Kidney (tissue), 13 donors: ENCODE measurements at regions not wholly inside any gene's neighbourhood (a gene's known extent, or its start where the extent isn't known, plus 50 kb on each side); places are given as distances from the start of the nearest gene placed in this dataset.
"Not testable (repeated sequence)": the region's sequence is repeated elsewhere in the genome, so short reads cannot be mapped to it uniquely, and the experiment has no call there.

ENCODE experiments used
- DNase-seq, 5 donors: peaks; one replicate each; pipeline ENCODE4 v3.0.0-alpha.2; 2013 to 2020
- FAIRE-seq: peaks from 2 replicates; lab custom pipeline; 2012; peaks lifted over from hg19 to GRCh38; lab: Jason Lieb, UNC
- H3K27ac ChIP-seq, 2 donors: one replicate each; pipeline ENCODE4 v1.7.0; 2013; ENCODE audit warnings: low read depth in 2 of 2, low read length in 2 of 2, inconsistent platforms in 1 of 2
- H3K27me3 ChIP-seq: one replicate; pipeline ENCODE4 v1.7.1; 2013; ENCODE audit warnings: low read length, inconsistent platforms; ENCODE audit not compliant: control insufficient read depth, insufficient read depth
- H3K36me3 ChIP-seq, 3 donors: one replicate each; pipeline versions ENCODE4 v1.7.0 to v1.7.1; 2013; ENCODE audit warnings: low read length in 3 of 3, control low read depth in 1 of 3, inconsistent platforms in 1 of 3; ENCODE audit not compliant: insufficient read depth in 3 of 3, control insufficient read depth in 2 of 3
- H3K4me1 ChIP-seq, 3 donors: one replicate each; pipeline versions ENCODE4 v1.7.0 to v1.7.1; 2013; ENCODE audit warnings: low read length in 3 of 3, inconsistent platforms in 1 of 3, low read depth in 1 of 3; ENCODE audit not compliant: control insufficient read depth in 2 of 3, insufficient read depth in 2 of 3
- H3K4me3 ChIP-seq, 3 donors: one replicate each; pipeline versions ENCODE4 v1.7.0 to v1.8.1; 2013; ENCODE audit warnings: low read length in 3 of 3, control low read depth in 1 of 3, inconsistent platforms in 1 of 3
- H3K9ac ChIP-seq, 3 donors: one replicate each; pipeline versions ENCODE4 v1.7.0 to v1.7.1; 2013; ENCODE audit warnings: low read length in 3 of 3, control low read depth in 1 of 3, inconsistent platforms in 1 of 3
- H3K9me3 ChIP-seq, 3 donors: one replicate each; pipeline versions ENCODE4 v1.7.0 to v1.7.1; 2013; ENCODE audit warnings: low read length in 3 of 3, control low read depth in 1 of 3, inconsistent platforms in 1 of 3; ENCODE audit not compliant: control insufficient read depth in 2 of 3, insufficient read depth in 1 of 3
- CTCF ChIP-seq: IDR thresholded peaks from 3 replicates; pipeline ENCODE4 v1.5.1; 2012; ENCODE audit warnings: mild to moderate bottlenecking, moderate library complexity, borderline replicate concordance; ENCODE audit not compliant: insufficient read depth; ENCODE audit errors: extremely low read depth
- intact Hi-C: fragments of 100-400 bp; cut with DNase I; formaldehyde crosslinking; loops from one replicate; pipeline ENCODE4 v1.11.1; 2022
- donor health status: control.
- donor health status: control.
- donor health status: control.
- donor health status: control.
- donor health status: control.
- donor health status: DM: yes; HTN: yes; CAD: no.
- donor health status: Normal renal cell carcinoma (clear cell type).

- intact Hi-C loops = no loop called here
- no peak overlapping the region for H3K9ac ChIP-seq
- no peaks in the 10 kb centered on the region for H3K36me3 ChIP-seq
- FAIRE-seq = no peak
- DNase-seq = no peak
- no peaks in the 10 kb centered on the region for H3K4me1 ChIP-seq
- no peaks in the 10 kb centered on the region for H3K9me3 ChIP-seq
- TF ChIP-seq CTCF = no peak
- no peaks in the 10 kb centered on the region for H3K27me3 ChIP-seq
- H3K4me3 ChIP-seq = no peak overlapping the region
- H3K27ac ChIP-seq = no peak overlapping the region
These were observed 369.4 kb downstream of the CBLN4 start for GRCh38 chr20:55635870-55636269.

GRCh38 chr20:55632592-55632991 is 372.7 kb downstream of the CBLN4 start:
- intact Hi-C loops = no loop called here
- H3K9ac ChIP-seq = no peak overlapping the region
- no peak for TF ChIP-seq CTCF
- no peak overlapping the region for H3K4me3 ChIP-seq
- H3K27ac ChIP-seq = no peak overlapping the region
- DNase-seq = peak in 1 of 5 donors; percentile 13
- FAIRE-seq = no peak
- no peaks in the 10 kb centered on the region for H3K9me3 ChIP-seq
- no peaks in the 10 kb centered on the region for H3K4me1 ChIP-seq
- H3K36me3 ChIP-seq = no peaks in the 10 kb centered on the region
- H3K27me3 ChIP-seq = no peaks in the 10 kb centered on the region

- H3K9me3 ChIP-seq, H3K27ac ChIP-seq, H3K4me3 ChIP-seq, DNase-seq, H3K36me3 ChIP-seq, FAIRE-seq, H3K4me1 ChIP-seq, H3K9ac ChIP-seq, intact Hi-C loops, H3K27me3 ChIP-seq: not testable (repeated sequence)
These were observed 376.2 kb downstream of the CBLN4 start for GRCh38 chr20:55629143-55629542.

- no peak overlapping the region for H3K9ac ChIP-seq
- no peak for TF ChIP-seq CTCF
- no peaks in the 10 kb centered on the region for H3K36me3 ChIP-seq
- no peak overlapping the region for H3K27ac ChIP-seq
- H3K4me1 ChIP-seq = no peaks in the 10 kb centered on the region
- H3K4me3 ChIP-seq = no peak overlapping the region
- peaks cover 0 to under 1% (median 0%) of the 10 kb centered on the region in 3 donors for H3K9me3 ChIP-seq
- intact Hi-C loops = no loop called here
- DNase-seq = no peak
- no peak for FAIRE-seq
- no peaks in the 10 kb centered on the region for H3K27me3 ChIP-seq
These were observed 378.6 kb downstream of the CBLN4 start for GRCh38 chr20:55626716-55627115.
